ENCODE measurements at regions not wholly inside any gene's neighbourhood (a gene's known extent, or its start where the extent isn't known, plus 50 kb on each side); places are given as distances from the start of the nearest gene placed in this dataset.
A peak's percentile ranks its signal among the peaks of the same experiment; 100 is the strongest.

DNA sequence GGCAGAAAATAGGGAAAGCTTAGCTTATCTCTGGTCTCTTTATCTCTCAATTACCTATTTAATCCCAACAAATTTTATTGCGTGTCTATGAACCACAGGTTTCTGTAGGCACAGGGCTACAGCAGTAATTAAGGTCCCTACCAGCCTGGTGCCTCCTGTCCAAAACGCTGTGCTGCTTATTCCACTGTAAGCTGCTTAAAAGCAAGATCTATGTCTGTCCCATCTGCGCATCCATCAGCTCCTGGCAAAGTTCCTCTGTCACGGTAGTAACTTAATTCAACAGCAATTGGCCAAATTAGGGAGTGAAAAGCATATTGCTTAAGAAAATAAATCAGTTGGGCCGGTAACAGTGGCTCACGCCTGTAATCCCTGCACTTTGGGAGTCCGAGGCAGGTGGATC, 235.8 kb upstream of the VLDLR start:
- no peaks in the 10 kb centered on the region for H3K27me3 Mint-ChIP-seq (ENCODE audit: insufficient read depth, low read depth, poor library complexity)
- H3K9me3 Mint-ChIP-seq = peaks cover 13% of the 10 kb centered on the region
- H3K4me1 Mint-ChIP-seq = peaks cover 4% of the 10 kb centered on the region; the same call in 1 of the 3 replicates
- Histone ChIP-seq H2AFZ (peak overlapping the region; percentile 78; the same call in 1 of the 2 replicates), H3K4me2 (no peak overlapping the region), H3K4me1 (ENCODE audit: insufficient read depth) (no peaks in the 10 kb centered on the region), H3K9me2 (ENCODE audit: insufficient read depth) (no peaks in the 10 kb centered on the region; the same call in 1 of the 2 replicates), H3F3A (replicated peaks; ENCODE audit: low read depth) (no peaks in the 10 kb centered on the region), H4K20me1 (replicated peaks; ENCODE audit: insufficient read depth) (no peaks in the 10 kb centered on the region), H3K36me3 (ENCODE audit: insufficient read depth) (no peaks in the 10 kb centered on the region), H3K27ac (ENCODE audit: low read depth) (no peak overlapping the region), H3K79me2 (replicated peaks; ENCODE audit: insufficient read depth) (no peaks in the 10 kb centered on the region), H3K4me3 (no peak overlapping the region), H3K27me3 (ENCODE audit: insufficient read depth) (no peaks in the 10 kb centered on the region)
- no peak overlapping the region for H3K27ac Mint-ChIP-seq
- H3K4me3 Mint-ChIP-seq = no peak overlapping the region
- peaks cover 16% of the 10 kb centered on the region; the same call in 2 of the 3 replicates for H3K36me3 Mint-ChIP-seq (ENCODE audit: low read depth)
- DNase-seq (ENCODE audit: low spot score) (no peak), ATAC-seq (no peak)
- TF ChIP-seq, protein P1, sequence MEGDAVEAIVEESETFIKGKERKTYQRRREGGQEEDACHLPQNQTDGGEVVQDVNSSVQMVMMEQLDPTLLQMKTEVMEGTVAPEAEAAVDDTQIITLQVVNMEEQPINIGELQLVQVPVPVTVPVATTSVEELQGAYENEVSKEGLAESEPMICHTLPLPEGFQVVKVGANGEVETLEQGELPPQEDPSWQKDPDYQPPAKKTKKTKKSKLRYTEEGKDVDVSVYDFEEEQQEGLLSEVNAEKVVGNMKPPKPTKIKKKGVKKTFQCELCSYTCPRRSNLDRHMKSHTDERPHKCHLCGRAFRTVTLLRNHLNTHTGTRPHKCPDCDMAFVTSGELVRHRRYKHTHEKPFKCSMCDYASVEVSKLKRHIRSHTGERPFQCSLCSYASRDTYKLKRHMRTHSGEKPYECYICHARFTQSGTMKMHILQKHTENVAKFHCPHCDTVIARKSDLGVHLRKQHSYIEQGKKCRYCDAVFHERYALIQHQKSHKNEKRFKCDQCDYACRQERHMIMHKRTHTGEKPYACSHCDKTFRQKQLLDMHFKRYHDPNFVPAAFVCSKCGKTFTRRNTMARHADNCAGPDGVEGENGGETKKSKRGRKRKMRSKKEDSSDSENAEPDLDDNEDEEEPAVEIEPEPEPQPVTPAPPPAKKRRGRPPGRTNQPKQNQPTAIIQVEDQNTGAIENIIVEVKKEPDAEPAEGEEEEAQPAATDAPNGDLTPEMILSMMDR (conservative IDR thresholded peaks at IDR 0.05; ENCODE audit: low read depth in 2 of 2) = no peak
- TF ChIP-seq ZNF114 (CRISPR knock-in tag; IDR thresholded peaks at IDR 0.05) = no peak
- no peak for TF ChIP-seq STAT1 (IDR thresholded peaks at IDR 0.05; ENCODE audit: unreplicated experiment)
- TF ChIP-seq EZH2phosphoT487 (IDR thresholded peaks at IDR 0.05; ENCODE audit: unreplicated experiment) = no peak
- TF ChIP-seq, protein P2, sequence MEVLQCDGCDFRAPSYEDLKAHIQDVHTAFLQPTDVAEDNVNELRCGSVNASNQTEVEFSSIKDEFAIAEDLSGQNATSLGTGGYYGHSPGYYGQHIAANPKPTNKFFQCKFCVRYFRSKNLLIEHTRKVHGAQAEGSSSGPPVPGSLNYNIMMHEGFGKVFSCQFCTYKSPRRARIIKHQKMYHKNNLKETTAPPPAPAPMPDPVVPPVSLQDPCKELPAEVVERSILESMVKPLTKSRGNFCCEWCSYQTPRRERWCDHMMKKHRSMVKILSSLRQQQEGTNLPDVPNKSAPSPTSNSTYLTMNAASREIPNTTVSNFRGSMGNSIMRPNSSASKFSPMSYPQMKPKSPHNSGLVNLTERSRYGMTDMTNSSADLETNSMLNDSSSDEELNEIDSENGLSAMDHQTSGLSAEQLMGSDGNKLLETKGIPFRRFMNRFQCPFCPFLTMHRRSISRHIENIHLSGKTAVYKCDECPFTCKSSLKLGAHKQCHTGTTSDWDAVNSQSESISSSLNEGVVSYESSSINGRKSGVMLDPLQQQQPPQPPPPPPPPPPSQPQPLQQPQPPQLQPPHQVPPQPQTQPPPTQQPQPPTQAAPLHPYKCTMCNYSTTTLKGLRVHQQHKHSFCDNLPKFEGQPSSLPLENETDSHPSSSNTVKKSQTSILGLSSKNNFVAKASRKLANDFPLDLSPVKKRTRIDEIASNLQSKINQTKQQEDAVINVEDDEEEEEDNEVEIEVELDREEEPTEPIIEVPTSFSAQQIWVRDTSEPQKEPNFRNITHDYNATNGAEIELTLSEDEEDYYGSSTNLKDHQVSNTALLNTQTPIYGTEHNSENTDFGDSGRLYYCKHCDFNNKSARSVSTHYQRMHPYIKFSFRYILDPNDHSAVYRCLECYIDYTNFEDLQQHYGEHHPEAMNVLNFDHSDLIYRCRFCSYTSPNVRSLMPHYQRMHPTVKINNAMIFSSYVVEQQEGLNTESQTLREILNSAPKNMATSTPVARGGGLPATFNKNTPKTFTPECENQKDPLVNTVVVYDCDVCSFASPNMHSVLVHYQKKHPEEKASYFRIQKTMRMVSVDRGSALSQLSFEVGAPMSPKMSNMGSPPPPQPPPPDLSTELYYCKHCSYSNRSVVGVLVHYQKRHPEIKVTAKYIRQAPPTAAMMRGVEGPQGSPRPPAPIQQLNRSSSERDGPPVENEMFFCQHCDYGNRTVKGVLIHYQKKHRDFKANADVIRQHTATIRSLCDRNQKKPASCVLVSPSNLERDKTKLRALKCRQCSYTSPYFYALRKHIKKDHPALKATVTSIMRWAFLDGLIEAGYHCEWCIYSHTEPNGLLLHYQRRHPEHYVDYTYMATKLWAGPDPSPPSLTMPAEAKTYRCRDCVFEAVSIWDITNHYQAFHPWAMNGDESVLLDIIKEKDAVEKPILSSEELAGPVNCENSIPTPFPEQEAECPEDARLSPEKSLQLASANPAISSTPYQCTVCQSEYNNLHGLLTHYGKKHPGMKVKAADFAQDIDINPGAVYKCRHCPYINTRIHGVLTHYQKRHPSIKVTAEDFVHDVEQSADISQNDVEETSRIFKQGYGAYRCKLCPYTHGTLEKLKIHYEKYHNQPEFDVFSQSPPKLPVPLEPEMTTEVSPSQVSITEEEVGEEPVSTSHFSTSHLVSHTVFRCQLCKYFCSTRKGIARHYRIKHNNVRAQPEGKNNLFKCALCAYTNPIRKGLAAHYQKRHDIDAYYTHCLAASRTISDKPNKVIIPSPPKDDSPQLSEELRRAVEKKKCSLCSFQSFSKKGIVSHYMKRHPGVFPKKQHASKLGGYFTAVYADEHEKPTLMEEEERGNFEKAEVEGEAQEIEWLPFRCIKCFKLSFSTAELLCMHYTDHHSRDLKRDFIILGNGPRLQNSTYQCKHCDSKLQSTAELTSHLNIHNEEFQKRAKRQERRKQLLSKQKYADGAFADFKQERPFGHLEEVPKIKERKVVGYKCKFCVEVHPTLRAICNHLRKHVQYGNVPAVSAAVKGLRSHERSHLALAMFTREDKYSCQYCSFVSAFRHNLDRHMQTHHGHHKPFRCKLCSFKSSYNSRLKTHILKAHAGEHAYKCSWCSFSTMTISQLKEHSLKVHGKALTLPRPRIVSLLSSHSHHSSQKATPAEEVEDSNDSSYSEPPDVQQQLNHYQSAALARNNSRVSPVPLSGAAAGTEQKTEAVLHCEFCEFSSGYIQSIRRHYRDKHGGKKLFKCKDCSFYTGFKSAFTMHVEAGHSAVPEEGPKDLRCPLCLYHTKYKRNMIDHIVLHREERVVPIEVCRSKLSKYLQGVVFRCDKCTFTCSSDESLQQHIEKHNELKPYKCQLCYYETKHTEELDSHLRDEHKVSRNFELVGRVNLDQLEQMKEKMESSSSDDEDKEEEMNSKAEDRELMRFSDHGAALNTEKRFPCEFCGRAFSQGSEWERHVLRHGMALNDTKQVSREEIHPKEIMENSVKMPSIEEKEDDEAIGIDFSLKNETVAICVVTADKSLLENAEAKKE (CRISPR knock-in tag; IDR thresholded peaks at IDR 0.05) = no peak
- no peak for TF ChIP-seq NANOG (IDR thresholded peaks at IDR 0.05; ENCODE audit: borderline replicate concordance)
- no peak for TF ChIP-seq EZH2 (IDR thresholded peaks at IDR 0.05; ENCODE audit: low read depth, unreplicated experiment)
- no peak for TF ChIP-seq ZNF331 (CRISPR knock-in tag; IDR thresholded peaks at IDR 0.05; ENCODE audit: low read depth)
- TF ChIP-seq, protein P3, sequence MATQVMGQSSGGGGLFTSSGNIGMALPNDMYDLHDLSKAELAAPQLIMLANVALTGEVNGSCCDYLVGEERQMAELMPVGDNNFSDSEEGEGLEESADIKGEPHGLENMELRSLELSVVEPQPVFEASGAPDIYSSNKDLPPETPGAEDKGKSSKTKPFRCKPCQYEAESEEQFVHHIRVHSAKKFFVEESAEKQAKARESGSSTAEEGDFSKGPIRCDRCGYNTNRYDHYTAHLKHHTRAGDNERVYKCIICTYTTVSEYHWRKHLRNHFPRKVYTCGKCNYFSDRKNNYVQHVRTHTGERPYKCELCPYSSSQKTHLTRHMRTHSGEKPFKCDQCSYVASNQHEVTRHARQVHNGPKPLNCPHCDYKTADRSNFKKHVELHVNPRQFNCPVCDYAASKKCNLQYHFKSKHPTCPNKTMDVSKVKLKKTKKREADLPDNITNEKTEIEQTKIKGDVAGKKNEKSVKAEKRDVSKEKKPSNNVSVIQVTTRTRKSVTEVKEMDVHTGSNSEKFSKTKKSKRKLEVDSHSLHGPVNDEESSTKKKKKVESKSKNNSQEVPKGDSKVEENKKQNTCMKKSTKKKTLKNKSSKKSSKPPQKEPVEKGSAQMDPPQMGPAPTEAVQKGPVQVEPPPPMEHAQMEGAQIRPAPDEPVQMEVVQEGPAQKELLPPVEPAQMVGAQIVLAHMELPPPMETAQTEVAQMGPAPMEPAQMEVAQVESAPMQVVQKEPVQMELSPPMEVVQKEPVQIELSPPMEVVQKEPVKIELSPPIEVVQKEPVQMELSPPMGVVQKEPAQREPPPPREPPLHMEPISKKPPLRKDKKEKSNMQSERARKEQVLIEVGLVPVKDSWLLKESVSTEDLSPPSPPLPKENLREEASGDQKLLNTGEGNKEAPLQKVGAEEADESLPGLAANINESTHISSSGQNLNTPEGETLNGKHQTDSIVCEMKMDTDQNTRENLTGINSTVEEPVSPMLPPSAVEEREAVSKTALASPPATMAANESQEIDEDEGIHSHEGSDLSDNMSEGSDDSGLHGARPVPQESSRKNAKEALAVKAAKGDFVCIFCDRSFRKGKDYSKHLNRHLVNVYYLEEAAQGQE (IDR thresholded peaks at IDR 0.05; ENCODE audit: unreplicated experiment) = no peak
- TF ChIP-seq, protein P4, sequence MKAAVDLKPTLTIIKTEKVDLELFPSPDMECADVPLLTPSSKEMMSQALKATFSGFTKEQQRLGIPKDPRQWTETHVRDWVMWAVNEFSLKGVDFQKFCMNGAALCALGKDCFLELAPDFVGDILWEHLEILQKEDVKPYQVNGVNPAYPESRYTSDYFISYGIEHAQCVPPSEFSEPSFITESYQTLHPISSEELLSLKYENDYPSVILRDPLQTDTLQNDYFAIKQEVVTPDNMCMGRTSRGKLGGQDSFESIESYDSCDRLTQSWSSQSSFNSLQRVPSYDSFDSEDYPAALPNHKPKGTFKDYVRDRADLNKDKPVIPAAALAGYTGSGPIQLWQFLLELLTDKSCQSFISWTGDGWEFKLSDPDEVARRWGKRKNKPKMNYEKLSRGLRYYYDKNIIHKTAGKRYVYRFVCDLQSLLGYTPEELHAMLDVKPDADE (IDR thresholded peaks at IDR 0.05) = no peak
- no peak for TF ChIP-seq POLR2AphosphoS5 (IDR thresholded peaks at IDR 0.05; ENCODE audit: low read depth)
- TF ChIP-seq CREB1 (CRISPR knock-in tag; IDR thresholded peaks at IDR 0.05; ENCODE audit: low read depth) = no peak
- TF ChIP-seq JUNB (IDR thresholded peaks at IDR 0.05; ENCODE audit: unreplicated experiment) = no peak
